Gastroesophageal sphincter (tissue), 4 donors: ENCODE measurements at regions not wholly inside any gene's neighbourhood (a gene's known extent, or its start where the extent isn't known, plus 50 kb on each side); places are given as distances from the start of the nearest gene placed in this dataset.

ENCODE experiments used
- ATAC-seq: fragments of 150-250 bp; one replicate; pipeline ENCODE4 v1.9.1; 2016; ENCODE audit warnings: mild to moderate bottlenecking, moderate library complexity
- H3K27ac ChIP-seq, 4 donors: fragments of 200-600 bp; sonication (generic) in 3 of 4; 1 replicate in 3 of 4; 2 replicates in 1 of 4; pipeline ENCODE4 v1.5.1; 2016 to 2019
- H3K27me3 ChIP-seq: fragments of 200-600 bp; sonication (generic); one replicate; pipeline ENCODE4 v1.5.1; 2019
- H3K36me3 ChIP-seq, 2 donors: fragments of 200-600 bp; sonication (generic); one replicate each; pipeline ENCODE4 v1.5.1; 2019; ENCODE audit warnings: control low read depth in 1 of 2
- H3K4me1 ChIP-seq, 3 donors: fragments of 200-600 bp; sonication (generic); 1 replicate in 2 of 3; 2 replicates in 1 of 3; pipeline ENCODE4 v1.5.1; 2016 to 2019; ENCODE audit warnings: control low read depth in 2 of 3
- H3K4me3 ChIP-seq, 2 donors: fragments of 200-600 bp; sonication (generic); one replicate each; pipeline ENCODE4 v1.5.1; 2019; ENCODE audit warnings: mild to moderate bottlenecking in 1 of 2, moderate library complexity in 1 of 2
- H3K9me3 ChIP-seq, 3 donors: fragments of 200-600 bp; sonication (generic); one replicate each; pipeline ENCODE4 v1.5.1; 2017 to 2019; ENCODE audit warnings: control low read depth in 2 of 3
- EP300 ChIP-seq: sonication (generic); formaldehyde crosslinking; IDR thresholded peaks from one replicate; pipeline ENCODE4 v1.6.1; 2017; ENCODE audit warnings: antibody characterized with exemption, mild to moderate bottlenecking
- POLR2A ChIP-seq, 2 donors: fragments of 450-650 bp; IDR thresholded peaks; one replicate each; pipeline ENCODE4 v1.6.1; 2017; ENCODE audit warnings: antibody characterized with exemption in 2 of 2, mild to moderate bottlenecking in 2 of 2, moderate library complexity in 1 of 2
- POLR2AphosphoS5 ChIP-seq: sonication (generic); formaldehyde crosslinking; IDR thresholded peaks from one replicate; pipeline ENCODE4 v1.6.1; 2017; ENCODE audit warnings: antibody characterized with exemption
- WGBS, 2 donors: methylation state at CpG; one replicate each; pipeline ENCODE4 v1.1.5; 2018; ENCODE audit warnings: low coverage in 1 of 2; 5-methylcytosine and 5-hydroxymethylcytosine counted together
- TF ChIP-seq, protein P1 (sequence below), 4 experiments: fragments of 200-600 bp in 2 of 4; fragments of 450-650 bp in 2 of 4; sonication (generic) in 1 of 4; IDR thresholded peaks; one replicate each; pipeline ENCODE4 v1.5.1; 2017 to 2019; ENCODE audit warnings: antibody characterized with exemption in 4 of 4, mild to moderate bottlenecking in 2 of 4, moderate library complexity in 2 of 4

DNA sequence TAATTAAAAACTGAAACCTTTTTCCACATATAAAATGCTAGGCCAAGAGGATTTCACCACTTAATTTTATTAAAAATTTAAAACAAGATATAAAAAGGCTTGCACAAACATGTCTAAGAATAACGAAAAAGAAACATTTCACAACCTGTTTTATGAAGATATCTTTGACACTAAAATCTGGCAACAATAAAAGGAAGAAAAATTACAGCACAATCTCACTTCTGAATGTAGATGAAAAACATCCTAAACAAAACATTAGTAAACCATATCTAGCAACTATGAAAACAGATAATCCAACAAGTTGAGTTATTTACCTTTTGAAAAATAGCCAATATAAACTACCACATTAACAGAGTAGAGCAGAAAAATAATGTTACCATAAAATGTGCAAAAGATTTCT is 185.4 kb upstream of the MMADHC start:
- Histone ChIP-seq H3K4me3 (no peak overlapping the region), H3K27ac (no peak overlapping the region), H3K27me3 (no peaks in the 10 kb centered on the region), H3K4me1 (peaks cover 4 to 6% (median 5%) of the 10 kb centered on the region in 3 donors), H3K36me3 (no peaks in the 10 kb centered on the region), H3K9me3 (no peaks in the 10 kb centered on the region)
- no peak for TF ChIP-seq POLR2AphosphoS5
- TF ChIP-seq, protein P1, sequence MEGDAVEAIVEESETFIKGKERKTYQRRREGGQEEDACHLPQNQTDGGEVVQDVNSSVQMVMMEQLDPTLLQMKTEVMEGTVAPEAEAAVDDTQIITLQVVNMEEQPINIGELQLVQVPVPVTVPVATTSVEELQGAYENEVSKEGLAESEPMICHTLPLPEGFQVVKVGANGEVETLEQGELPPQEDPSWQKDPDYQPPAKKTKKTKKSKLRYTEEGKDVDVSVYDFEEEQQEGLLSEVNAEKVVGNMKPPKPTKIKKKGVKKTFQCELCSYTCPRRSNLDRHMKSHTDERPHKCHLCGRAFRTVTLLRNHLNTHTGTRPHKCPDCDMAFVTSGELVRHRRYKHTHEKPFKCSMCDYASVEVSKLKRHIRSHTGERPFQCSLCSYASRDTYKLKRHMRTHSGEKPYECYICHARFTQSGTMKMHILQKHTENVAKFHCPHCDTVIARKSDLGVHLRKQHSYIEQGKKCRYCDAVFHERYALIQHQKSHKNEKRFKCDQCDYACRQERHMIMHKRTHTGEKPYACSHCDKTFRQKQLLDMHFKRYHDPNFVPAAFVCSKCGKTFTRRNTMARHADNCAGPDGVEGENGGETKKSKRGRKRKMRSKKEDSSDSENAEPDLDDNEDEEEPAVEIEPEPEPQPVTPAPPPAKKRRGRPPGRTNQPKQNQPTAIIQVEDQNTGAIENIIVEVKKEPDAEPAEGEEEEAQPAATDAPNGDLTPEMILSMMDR (IDR thresholded peaks at IDR 0.05) = no peak
- ATAC-seq = no peak
- WGBS, 2 donors = 20 to 46% methylated on average over 1 of the region's 1 CpG

DNA sequence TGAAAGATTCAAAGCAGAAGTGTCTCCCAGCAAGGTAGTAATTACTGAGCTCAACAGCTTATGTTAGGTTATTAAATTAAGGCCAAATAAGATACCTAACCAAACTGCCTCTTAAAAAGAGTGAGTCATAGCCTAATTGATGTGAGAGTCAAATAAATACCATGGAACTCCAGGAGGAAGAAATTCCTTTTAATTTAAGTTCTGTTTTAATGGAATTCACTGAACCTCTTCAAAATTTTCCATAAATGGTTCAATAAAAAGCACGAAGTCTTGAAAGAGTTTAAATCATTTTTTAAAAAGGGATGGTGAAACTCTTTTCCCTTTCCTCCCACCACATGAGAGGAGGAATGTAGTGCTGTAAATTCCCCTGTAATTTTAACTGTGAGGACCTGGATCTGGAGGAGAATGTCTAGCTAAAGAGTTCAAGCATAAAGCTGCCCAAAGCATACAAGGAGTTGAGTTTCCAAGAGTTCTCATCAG is 180.8 kb upstream of the MMADHC start:
- Histone ChIP-seq H3K4me1 (peaks cover 4 to 25% (median 6%) of the 10 kb centered on the region in 3 donors), H3K36me3 (no peaks in the 10 kb centered on the region), H3K27ac (peak overlapping the region in 1 of 4 donors; percentile 16), H3K27me3 (no peaks in the 10 kb centered on the region), H3K4me3 (no peak overlapping the region), H3K9me3 (no peaks in the 10 kb centered on the region)
- WGBS, 2 donors = 0 to 11% methylated on average over 1 of the region's 1 CpG
- TF ChIP-seq EP300 (no peak), POLR2AphosphoS5 (no peak), POLR2A (IDR thresholded peaks at IDR 0.05) (no peak)
- TF ChIP-seq, protein P1 (IDR thresholded peaks at IDR 0.05) = no peak
- ATAC-seq = no peak

DNA sequence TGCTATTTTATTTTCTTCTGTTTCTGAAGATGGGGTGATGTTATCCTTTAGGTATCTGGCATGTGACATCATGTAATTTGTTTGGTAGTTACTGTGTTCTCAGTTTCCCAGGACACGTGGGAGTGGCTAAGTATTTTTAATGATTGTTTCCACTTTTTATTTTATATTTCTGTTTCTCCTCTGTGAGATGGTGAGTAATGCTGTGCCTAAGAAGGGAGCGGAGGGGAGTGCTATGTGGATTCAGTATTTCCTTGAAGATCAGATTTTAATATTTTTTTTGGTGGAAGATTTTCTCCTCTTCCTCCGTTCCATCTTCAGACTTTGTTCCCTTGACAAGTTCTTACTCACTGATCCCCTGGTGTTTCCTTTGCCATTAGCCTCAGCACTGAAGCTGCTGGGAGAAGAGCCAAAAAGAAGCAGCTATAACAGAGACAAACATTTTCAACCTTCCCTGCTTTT is 180.0 kb upstream of the MMADHC start:
- Histone ChIP-seq H3K4me1 (peaks cover 4 to 25% (median 6%) of the 10 kb centered on the region in 3 donors), H3K27ac (peak overlapping the region in 1 of 4 donors; percentile 16), H3K9me3 (no peaks in the 10 kb centered on the region), H3K4me3 (no peak overlapping the region), H3K27me3 (no peaks in the 10 kb centered on the region), H3K36me3 (no peaks in the 10 kb centered on the region)
- ATAC-seq = no peak
- no peak for TF ChIP-seq POLR2AphosphoS5
- TF ChIP-seq EP300 = no peak
- TF ChIP-seq, protein P1 (IDR thresholded peaks at IDR 0.05) = no peak
- TF ChIP-seq POLR2A (IDR thresholded peaks at IDR 0.05) = no peak
- 21 to 24% methylated on average over 3 of the region's 3 CpGs for WGBS, 2 donors

DNA sequence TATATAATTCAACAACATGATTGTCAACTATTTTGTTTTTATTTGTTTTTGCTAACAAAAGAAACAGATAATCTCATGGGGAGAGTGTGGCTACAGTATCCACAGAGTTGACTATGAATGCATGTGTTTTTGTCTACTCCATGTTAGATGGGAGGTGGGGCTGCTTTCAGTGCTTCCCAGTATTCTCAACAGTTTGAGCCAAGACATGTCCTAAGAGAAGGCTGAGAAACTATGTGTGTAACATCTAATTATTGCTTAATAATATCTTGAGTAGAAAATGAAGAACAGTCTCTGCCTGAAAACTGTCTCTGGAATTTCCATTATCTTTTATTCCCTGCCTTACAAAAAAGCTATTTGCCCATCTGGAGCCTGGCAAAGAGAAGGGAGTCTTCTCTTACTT is 178.8 kb upstream of the MMADHC start:
- no peaks in the 10 kb centered on the region for H3K27me3 ChIP-seq
- no peak for ATAC-seq

DNA sequence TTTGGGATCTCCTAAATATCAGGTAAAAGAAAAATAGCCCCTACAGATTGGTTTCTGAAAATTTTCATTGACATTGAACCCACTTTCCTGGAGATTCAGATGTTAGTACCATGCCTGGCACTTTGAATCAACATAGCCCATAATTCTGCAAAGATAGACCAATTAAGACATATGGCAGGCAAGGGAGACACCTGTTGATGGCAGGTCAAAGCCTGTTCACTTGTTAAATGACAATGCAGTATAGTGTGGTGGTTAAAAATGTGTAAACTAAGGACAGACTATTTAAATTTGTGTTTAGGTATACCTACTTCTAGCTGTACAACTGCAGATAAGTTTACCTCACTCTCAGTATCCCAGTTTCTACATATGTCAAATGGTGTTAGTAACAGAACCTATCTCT is 178.1 kb upstream of the MMADHC start:
- TF ChIP-seq, protein P1 (IDR thresholded peaks at IDR 0.05) = no peak
- TF ChIP-seq EP300 (no peak), POLR2AphosphoS5 (no peak), POLR2A (IDR thresholded peaks at IDR 0.05) (no peak)
- Histone ChIP-seq H3K27ac (no peak overlapping the region), H3K36me3 (no peaks in the 10 kb centered on the region), H3K9me3 (no peaks in the 10 kb centered on the region), H3K4me3 (no peak overlapping the region), H3K4me1 (peaks cover 4 to 25% (median 6%) of the 10 kb centered on the region in 3 donors), H3K27me3 (no peaks in the 10 kb centered on the region)
- no peak for ATAC-seq

More for the DNA sequence above, 178.8 kb upstream of the MMADHC start:
- Histone ChIP-seq H3K36me3 (no peaks in the 10 kb centered on the region), H3K27ac (no peak overlapping the region), H3K4me3 (no peak overlapping the region), H3K4me1 (peaks cover 4 to 25% (median 6%) of the 10 kb centered on the region in 3 donors), H3K9me3 (no peaks in the 10 kb centered on the region)
- TF ChIP-seq, protein P1 (IDR thresholded peaks at IDR 0.05) = no peak
- no peak for TF ChIP-seq EP300
- TF ChIP-seq POLR2AphosphoS5 = no peak
- no peak for TF ChIP-seq POLR2A (IDR thresholded peaks at IDR 0.05)
